NCI-H2171 treated with DMSO at 0.1 percent for 48 hours (cell line): ENCODE measurements at regions not wholly inside any gene's neighbourhood (a gene's known extent, or its start where the extent isn't known, plus 50 kb on each side); places are given as distances from the start of the nearest gene placed in this dataset.

Experiments
- DNase-seq: peaks from one replicate; lab custom pipeline; 2025; lab: John Stamatoyannopoulos, UW

- no peak for DNase-seq
Observed at GRCh38 chr6:118761645-118762044, 110.3 kb upstream of the CEP85L start.

- DNase-seq = no peak
Observed at GRCh38 chr6:118758946-118759345, 107.6 kb upstream of the CEP85L start.

GRCh38 chr6:118755941-118756646 lies 104.7 kb upstream of the CEP85L start:
- DNase-seq = no peak

DNA sequence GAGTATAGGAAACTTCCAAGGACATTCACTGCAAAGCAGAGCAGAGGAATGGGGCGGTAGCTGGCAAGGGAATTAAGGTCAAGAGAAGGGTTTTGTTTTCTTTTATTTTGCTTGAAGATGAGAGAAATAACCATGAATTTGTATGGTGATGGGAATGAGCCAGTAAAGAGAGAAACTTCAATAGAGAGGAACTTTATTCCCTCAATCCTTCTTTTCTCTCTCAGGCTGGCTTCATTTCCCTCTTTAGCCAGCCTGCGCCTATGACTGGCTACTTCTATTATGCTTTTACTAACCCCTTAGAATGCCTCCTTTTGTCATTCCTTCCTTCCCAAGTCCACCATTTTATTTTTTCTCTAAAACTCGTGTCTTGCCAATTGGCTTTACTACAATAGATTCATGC lies 101.4 kb upstream of the CEP85L start:
- no peak for DNase-seq

DNA sequence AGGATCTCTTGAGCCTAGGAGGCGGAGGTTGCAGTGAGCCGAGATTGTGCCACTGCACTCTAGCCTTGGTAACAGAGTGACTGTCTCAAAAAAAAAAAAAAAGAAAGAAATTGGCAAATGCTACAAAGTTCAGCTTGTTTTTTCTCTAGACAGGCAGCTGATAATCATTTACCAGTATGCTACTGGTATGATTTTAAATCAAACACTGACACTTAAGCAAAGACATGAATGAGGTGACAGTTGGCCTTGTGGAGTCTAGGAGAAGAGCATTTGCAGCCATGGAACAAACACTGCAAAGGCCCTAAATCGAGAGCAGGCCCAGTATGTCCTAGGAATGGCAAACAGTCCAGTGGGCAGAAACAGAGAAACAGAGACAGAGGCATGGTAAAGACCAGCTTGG lies 99.7 kb upstream of the CEP85L start:
- no peak for DNase-seq

DNA sequence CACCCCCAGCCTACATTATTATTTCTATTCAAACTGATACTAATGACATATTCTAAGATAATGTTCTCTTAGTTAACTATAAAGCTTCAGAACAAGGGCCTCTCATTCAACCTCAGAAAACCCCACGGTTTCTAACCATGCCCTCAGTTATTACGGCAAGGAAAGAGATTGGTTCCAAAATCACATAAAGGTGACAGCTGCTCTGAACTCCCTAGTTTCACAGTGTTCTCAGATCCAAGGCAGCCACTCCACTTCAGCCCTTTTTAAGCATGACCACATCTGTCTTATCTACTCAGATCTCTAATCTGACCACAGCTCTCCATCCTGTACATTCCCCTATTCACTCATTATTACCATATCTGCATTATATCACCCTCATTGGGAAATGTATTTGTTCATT lies 98.8 kb upstream of the CEP85L start:
- no peak for DNase-seq

DNA sequence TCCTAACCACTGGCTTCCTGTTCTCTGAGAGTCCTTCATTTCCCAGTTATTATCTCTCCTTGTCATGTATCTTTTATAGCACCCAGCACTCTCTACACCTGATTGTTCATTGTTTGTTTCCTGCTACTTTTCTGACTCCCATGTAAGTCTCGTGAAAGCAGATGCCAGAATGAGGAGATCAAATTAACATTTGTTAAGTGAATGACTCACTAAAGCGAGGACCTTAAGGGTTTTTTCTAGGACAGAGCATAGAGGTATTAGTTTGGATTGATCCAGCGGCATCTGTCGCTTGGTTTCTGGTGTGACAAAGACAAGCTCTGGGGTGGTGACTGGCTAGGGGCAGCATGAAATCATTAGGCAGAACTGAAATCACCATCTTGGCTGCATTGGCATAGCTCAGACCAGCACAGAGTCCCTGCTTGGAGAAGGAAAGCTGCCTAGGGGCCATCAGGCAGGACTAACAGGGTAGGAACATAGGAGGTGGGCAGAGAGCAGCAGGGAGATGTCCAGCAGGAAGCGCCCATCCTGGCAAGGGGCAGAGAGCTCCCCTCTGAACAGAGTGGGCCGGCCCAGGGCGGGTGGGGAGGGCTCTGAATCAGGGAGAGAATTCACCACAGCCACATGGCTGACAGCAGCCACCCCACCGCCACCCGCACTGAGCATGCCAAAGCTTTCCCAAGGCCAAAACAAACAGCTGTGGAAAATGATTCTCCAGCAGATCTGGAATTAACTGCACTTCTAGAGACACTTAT lies 97.1 kb upstream of the CEP85L start:
- peak; percentile 98 for DNase-seq

DNA sequence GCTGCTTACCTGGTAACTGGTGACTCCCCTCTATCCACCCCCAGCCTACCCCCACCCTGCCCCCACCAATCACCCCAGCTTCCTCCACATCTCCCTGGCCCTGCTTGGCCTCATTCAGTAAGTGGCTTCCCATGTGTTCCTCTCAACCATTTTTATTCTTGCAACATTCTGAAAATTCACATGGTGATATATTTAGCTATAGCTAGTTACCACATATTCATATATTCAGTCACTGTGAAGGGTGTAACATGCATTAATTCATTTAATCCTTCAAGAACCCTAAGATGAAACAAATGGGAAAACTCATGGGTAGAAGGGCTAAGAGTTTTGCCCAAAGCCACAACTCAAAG lies 95.4 kb upstream of the CEP85L start:
- no peak for DNase-seq

DNA sequence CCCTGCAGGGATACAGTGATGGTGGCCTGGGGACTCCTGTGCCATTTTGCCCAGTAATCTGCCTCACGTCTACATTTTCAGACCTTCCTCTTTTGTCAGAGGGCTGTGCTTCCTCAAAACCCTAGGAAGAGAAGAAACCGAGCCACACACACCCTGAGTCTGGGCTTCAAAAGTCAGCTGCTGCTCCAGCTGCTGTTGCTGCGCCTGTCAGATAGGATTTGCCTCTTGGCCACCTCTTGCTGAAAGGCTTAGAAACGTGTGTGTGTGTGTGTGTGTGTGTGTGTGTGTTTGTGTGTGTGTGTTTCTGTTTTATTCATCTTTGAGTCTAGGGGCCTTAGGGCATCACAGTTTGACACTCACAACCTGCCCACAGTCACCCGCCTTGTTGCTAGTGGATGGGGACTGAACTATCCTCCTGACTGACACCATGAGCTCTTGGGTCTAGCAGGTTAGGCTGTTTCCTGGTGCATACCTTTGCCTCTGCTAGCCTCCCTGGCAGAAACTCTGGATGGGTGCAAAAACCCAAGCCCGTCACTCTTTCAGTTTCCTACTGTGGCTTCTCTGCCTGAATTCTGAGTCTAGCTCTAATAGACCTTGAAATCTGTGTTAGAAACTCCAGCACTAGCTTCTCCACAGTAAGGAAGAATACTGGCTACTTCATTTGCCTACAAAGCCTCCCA lies 94.9 kb upstream of the CEP85L start:
- no peak for DNase-seq

DNA sequence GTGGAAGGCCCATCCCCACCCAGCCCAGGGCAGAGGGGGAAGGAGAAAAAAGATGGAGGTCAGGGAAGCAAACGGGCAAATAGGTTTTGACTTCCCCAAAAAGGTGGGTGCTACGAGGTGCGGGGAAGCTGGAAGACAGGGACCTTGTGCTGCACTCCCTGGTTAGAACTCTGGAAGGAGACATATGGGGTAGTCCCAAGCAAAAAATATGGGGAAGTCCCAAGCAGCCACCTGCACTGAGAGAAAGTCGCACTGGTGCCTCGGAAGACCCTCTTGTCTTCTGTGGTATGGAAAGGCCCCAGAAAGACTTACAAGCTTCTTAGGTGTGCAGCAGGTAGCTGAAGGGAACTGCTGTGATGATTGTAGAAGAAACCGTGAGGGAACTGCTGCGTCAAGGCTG lies 93.8 kb upstream of the CEP85L start:
- DNase-seq = no peak

DNA sequence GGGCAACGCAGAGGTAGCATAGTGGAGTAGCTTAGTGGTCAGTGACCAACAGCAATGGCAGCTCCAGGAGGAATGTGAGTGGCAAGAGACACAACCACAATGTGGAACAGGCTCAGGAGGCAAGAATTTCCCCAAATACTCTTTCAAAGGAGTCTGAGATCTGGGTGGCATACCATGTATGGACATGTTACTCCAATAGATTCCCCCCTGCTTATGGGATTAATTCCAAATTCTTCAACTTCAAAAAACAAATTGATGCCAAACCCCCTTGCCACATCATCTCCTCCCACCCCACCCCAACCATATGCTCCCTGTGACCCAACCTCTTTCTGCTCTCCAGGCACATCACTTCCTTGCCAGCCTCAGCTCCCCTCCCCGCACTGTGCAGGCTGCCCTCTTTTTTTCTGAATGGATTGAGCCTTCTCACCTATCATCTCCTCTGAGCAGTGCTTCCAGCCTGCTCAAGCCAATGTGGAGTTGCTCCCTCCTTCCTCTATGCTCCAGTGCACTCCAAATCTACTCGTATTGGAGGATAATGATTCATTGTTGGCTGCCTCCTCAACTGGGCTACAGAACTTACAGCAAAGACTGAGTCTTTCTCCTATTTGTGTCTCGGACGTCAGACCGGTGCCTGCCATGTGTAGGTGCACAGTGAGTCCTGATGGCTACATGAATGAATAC lies 93.0 kb upstream of the CEP85L start:
- peak; percentile 92 for DNase-seq

DNA sequence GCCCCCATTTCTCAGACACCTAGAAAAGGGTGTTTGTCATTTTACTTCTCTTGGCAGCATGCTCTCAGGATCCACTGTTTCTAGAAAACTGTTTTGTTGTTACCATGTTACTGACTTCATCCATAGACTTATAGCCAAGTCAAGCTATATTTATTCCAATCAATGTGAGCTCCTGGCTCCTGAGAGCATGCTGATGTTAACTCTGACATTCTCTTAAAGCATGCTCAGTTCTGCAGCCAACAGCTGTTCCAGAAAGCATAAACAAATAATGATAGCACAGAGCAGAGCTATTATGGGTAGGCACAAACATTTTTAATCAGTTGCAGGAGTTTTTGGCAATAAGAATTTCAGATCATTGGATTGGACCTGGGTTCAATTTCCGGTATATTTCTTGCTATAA lies 92.4 kb upstream of the CEP85L start:
- DNase-seq = peak; percentile 46

DNA sequence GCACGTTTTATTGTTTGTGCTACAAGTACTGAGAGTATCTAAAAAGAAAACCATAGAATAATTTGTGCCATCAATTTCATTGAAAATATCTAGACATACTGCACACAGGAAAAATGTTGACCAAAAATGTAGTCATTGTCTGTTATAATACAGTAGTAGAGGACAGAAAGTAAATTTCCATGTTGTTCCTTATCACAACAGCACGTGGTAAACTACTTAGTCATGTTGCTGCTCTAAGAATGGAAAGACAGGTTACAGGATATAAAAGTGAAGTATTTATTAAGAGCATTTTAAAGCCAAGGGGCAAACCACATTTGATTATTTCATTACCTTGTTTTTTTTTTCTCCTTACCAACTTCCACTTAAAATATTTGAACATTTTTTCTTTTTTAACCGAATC lies 89.0 kb upstream of the CEP85L start:
- peak; percentile 90 for DNase-seq

GRCh38 chr6:118739696-118740353 lies 88.4 kb upstream of the CEP85L start:
- DNase-seq = peak; percentile 97

GRCh38 chr6:118736440-118736839 lies 85.0 kb upstream of the CEP85L start:
- no peak for DNase-seq

GRCh38 chr6:118735320-118735719 lies 83.9 kb upstream of the CEP85L start:
- DNase-seq = peak; percentile 39

GRCh38 chr6:118725944-118726343 lies 74.6 kb upstream of the CEP85L start:
- no peak for DNase-seq

- no peak for DNase-seq
Observed at GRCh38 chr6:118724211-118724610, 72.8 kb upstream of the CEP85L start.

- no peak for DNase-seq
Observed at GRCh38 chr6:118722829-118723813, 71.7 kb upstream of the CEP85L start.

DNA sequence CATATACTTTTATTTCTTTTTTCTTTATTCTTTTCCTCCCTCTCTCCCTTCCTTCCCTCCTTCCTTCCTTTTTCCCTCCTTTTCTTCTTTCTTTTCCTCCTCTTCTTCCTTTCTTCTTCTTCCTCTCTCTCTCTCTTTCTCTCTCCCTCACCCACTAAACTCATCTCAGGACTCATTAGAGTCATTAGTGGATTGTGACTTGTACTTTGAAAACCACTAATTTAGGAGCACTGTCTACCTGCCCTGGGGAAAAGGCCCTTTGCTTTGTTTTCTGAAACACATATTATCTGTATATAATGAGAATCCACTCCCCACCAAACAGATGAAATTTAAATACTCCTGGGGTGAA lies 68.7 kb upstream of the CEP85L start:
- DNase-seq = no peak
